H54 (cell line): ENCODE measurements at regions not wholly inside any gene's neighbourhood (a gene's known extent, or its start where the extent isn't known, plus 50 kb on each side); places are given as distances from the start of the nearest gene placed in this dataset.

Experiments used
- DNase-seq: peaks from one replicate; pipeline ENCODE4 v3.0.0; 2011; ENCODE audit warnings: low spot score, mixed read lengths; ENCODE audit not compliant: insufficient read length
- FAIRE-seq: peaks from 3 replicates; lab custom pipeline; 2011; peaks lifted over from hg19 to GRCh38; lab: Jason Lieb, UNC
- POLR2A ChIP-seq: IDR thresholded peaks from 2 replicates; pipeline ENCODE4 v1.6.1; 2011; ENCODE audit warnings: low read depth, mild to moderate bottlenecking, low read length

DNA sequence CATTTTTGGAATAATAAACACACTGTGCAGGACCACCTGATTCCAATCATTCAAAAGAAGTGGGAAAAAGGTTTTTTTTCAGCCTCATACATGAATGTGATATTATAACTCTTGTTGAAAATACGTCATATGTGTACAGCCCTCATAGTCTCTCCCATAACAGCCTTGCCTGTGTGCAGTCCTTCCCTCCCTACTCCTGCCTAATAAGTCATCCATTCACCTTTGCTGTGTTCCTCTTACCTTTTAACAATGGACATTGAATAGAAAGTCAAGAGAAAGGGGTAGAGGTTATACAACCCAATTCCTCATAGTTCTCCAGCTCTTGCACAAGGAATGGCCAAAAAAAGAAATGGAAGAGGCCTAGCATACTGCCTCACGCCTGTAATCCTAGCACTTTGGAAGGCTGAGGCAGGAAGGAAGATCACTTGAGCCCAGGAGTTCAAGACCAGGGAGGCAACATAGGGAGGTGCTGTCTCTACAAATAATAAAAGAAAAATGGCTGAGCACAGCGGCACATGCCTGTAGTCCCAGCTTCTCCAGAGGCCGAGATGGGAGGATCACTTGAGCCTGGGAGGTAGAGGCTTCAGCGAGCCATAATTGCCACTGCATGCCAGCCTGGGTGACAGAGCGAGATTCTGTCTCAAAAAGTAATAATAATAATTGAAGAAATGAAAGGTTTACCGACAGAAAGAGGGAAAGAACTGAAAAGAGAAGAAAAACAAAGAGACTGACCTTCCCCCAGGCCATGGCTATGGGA lies 356.1 kb upstream of the KIF2A start:
- TF ChIP-seq POLR2A: no peak
- no peak for FAIRE-seq
- no peak for DNase-seq

DNA sequence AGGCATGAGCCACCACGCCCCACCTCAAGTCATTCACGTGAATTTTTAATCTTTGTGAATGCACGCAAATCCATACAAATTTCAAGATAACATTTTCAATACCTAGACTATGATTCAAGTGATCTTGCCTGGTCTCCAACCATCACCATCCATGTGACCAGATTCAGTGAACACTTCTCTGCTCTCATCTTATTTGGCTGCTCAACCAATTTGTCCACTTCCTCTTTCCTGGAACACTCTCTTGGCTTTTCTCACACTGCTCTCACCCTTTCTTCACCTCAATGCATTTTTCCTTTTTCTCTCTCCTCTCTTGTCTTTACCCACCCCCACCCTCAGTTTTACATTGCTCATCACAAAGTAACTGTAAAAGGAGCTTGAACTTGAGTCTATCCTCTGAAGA lies 354.7 kb upstream of the KIF2A start:
- no peak for DNase-seq
- no peak for FAIRE-seq
- no peak for TF ChIP-seq POLR2A

DNA sequence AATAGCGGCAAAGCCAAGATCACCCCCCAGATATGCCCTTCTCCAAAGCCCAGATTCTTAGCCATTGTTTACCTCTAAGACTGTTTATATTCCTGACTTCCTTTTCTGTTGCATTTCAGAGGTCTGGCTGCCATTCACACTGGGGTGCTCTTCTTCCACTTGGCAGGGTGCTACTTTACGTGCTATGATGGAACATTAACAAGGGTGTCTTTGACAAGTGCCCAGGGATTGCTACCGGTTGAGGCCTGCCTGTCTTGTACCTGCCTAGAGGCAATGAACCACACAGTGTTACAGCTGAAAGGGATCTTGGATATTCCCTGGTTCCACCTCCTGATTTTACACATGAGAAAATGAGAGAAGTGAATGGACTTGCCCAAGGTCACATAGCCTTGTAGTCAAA lies 352.1 kb upstream of the KIF2A start:
- no peak for TF ChIP-seq POLR2A

DNA sequence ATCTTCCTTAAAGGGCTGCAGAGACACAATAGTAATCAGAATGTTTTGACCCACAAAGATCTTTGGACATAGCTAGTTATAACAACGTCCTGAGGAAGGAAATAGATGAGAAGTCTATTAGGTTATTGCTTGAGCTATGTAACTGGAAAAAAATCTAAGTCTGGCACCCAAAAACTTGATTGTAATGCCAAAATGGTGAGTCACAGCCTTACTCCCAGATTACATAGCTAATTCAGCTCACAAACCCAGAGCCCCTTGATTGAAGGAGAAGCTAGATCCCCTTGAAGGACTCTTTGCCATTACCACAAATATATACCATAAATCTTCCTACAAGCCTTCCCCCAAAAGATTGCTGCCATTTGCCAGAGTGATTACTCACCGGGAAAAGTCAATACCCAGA lies 341.8 kb upstream of the KIF2A start:
- DNase-seq: no peak
- no peak for FAIRE-seq
- TF ChIP-seq POLR2A: no peak

More for the DNA sequence above, 352.1 kb upstream of the KIF2A start:
- DNase-seq: no peak
- FAIRE-seq: no peak

DNA sequence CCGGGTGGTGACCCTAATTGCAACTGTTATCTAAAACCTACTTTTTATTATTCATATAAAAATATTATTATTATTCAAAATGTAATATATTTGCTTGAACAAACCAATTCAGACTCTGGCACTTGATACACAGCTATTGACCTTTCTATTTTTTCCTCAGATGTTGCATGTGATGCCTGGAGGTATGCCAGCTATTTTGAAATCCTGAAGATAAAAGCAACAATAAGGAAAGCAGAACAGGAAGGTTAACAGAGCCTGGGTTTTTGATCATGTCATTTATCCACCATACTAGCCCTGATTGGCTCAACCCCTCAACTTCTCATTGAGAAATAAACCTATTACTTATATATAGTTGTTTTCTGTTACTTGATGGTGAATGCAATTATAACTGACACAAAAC lies 340.9 kb upstream of the KIF2A start:
- FAIRE-seq: no peak
- DNase-seq: no peak
- TF ChIP-seq POLR2A: no peak

DNA sequence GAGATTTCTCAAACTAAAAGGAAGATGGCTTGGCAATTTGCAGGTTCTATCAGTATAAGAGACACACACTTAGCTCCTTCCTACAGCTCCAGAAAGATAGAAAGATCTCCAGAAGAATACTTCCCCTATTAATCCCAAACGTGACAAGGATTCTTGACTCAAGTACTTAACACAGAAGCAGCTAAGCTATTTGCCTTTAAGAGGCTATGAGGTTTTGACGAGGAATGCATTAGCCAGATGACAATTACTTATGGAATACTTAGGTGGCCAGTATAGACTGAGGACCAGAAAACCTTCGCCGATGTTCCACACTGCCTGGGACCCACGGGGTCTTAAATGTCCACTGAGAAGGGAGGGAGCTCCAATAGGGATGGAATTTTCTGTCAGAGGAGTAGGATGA lies 340.5 kb upstream of the KIF2A start:
- FAIRE-seq: no peak
- DNase-seq: no peak
- TF ChIP-seq POLR2A: no peak

DNA sequence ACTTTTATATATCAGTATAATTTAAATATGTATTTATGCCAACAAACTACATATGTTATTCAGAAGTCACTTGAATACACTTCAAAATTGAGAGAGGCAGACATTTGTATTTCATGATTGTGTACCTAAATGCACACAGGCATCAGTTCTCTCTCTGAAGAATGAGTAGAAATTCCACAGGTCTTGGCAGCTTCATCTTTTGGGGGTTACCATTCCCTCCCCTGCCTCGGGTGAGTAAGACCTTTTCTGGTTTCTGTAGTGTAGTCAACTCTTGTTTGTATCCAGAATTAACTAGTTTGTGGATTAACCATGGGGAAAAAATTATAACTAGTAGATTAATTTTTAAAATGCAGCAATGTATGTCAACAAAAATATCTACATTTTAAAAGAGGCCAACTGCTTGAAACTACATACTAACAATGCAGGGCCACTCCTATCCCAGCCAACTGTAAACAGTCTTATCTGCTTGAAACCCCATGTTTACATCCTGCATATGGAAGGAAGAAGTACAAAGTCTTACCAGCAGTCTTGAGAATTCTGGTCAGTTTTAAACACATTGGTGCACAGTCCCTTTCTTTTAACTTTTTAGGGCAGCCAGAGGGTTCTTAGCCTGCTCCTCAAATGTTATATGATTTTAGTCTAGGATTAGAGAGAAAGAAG lies 339.6 kb upstream of the KIF2A start:
- FAIRE-seq (no peak), DNase-seq (no peak)
- no peak for TF ChIP-seq POLR2A

DNA sequence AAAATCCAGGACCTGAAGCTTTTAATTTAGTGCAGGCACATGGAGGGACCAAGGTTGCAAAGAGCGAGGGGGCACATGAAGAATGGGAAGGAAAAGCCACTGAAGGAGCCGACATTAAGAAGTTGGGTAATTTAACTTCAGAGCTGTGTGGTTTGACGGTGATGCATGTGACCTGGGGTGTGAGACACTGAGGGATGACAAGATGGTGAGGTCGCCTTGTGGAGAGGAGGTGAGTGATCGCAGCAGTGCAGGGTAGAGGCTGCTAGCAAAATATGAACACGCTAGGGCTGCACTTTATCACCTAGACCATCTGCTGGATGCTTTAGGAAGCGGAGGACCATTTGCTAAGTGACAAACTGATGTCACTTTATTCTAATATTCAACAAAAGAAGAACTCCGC lies 339.0 kb upstream of the KIF2A start:
- DNase-seq: no peak
- FAIRE-seq: no peak
- no peak for TF ChIP-seq POLR2A

DNA sequence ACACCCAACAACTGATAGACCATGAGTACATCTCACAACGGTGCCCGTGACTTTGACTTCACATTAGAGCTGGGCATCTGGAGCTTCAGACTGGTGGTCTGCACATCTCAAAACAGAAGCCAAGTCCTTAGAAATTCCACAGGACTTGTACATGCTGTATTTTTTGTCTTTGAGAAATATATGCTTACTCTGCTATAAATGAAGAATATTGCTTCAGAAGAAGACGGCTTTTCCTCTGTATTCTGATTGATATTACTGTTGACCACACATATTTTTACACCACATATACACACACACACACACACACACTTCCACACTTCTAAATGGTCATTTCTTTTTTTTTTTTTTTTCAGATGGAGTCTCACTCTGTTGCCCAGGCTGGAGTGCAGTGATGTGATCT lies 338.3 kb upstream of the KIF2A start:
- no peak for DNase-seq
- FAIRE-seq: no peak

DNA sequence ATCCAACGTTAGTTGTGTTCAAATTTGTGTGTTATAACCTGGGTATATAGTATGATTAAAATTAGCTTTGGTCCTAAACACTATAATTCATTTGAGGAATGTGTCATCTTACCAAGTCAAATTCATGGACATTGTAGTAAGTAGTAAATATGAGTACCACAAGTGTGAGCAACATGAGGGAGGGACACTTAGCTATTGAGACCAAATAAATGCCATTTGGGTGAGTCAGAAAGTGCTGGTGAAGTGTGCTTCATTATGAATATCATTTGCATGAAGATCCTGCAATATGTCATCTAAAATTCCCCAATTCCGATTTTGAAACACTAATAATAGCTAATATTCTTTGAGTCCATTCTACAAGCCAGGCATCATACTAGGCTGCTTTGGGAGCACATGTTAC lies 336.7 kb upstream of the KIF2A start:
- no peak for FAIRE-seq
- TF ChIP-seq POLR2A: no peak
- DNase-seq: no peak

More for the DNA sequence above, 338.3 kb upstream of the KIF2A start:
- no peak for TF ChIP-seq POLR2A

DNA sequence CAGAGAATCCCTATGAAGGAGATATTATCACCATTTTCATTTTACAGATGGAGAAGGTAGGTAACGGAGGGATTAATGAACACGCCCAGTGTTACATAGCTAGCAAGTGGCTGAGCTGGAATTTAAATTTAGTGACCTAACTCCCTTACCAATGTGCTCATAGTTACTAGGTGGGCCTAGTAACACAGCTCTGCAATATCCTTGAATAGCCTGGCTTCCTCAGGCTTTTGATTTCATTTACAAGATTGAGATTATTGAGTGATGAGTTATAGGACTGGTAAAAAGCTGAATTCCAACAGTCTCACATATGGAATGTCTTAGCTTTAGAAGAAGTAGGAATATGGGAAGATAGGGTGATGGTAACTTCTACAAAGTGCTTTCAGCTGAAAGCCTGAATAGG lies 336.3 kb upstream of the KIF2A start:
- no peak for TF ChIP-seq POLR2A
- no peak for FAIRE-seq
- DNase-seq: no peak

DNA sequence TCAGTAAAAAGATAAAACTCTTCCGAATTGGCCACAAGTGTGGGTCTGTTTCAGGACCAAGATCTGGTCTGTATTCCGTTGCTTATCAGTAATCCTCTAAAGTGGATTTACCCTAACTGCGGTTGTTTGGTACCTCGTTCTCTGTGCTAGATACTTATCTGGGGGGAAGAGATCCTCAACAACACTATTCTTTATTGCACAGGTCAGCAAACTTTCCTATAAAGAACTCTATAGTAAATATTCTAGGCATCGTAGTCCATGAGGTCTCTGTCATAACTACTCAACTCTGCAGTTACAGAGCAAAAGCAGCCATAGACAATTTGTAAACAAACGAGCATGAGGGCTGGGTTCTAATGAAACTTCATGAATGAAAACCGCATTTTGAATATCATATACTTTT lies 335.8 kb upstream of the KIF2A start:
- TF ChIP-seq POLR2A: no peak
- FAIRE-seq: no peak

DNA sequence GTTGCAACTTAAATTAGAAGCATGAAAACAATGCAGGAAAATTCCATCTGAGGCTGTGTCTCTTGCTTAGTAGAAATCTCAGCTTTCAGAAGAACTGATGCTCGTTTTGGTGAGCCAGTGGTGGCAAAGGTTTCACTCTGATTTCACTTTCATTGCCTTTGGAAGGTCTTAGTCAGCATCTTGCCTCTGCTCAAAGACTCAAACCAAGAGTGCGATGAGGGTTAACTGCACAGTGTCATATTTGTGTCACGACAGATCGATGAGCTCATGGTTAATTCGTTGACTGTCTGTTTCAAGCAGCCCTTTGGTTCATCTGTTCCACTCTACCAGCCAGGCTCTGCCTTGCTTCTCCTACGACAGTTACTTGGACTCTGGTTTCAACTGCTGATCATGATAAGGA lies 331.3 kb upstream of the KIF2A start:
- no peak for DNase-seq
- no peak for FAIRE-seq
- no peak for TF ChIP-seq POLR2A

More for the DNA sequence above, 335.8 kb upstream of the KIF2A start:
- no peak for DNase-seq

DNA sequence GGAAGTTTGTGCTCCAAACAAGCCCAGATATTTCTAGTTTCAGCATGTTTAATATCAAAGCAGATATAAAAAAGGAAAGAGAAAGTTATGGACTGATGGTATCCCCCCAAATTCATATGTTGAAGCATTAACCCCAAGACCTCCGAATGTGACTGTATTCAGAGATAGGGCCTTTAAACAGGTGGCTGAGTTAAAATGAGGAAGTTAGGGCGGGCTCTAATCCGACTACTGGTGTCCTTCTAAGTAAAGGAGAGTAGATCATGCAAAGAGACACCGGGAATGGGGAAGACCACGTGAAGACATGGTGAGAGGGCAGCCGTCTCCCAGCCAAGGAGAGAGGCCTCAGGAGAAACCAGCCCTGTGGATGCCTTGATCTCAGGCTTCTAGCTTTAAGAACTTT lies 324.1 kb upstream of the KIF2A start:
- FAIRE-seq (no peak), DNase-seq (no peak)
- no peak for TF ChIP-seq POLR2A

DNA sequence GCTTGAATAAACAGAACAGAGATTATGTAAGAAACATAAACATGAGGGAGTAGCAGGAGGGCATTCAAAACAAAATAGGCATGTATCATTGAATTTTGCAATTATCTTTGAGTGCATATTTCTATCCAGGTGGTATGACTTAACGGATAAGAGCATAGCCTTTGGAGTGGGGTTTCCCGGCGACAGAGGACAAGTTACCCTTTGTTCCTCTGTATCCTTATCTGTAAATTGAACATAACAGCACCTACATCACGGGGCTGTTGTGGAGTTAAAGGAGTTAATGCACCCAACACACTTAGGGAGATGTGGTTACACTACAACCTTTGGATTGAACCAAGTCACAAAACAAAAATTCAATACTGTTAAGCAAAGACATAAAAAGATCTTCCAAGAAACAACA lies 314.6 kb upstream of the KIF2A start:
- no peak for FAIRE-seq
- DNase-seq: no peak
- TF ChIP-seq POLR2A: no peak
